ENCODE measurements at regions not wholly inside any gene's neighbourhood (a gene's known extent, or its start where the extent isn't known, plus 50 kb on each side); places are given as distances from the start of the nearest gene placed in this dataset.
"Not testable (repeated sequence)": the region's sequence is repeated elsewhere in the genome, so short reads cannot be mapped to it uniquely, and the experiment has no call there.

GRCh38 chr6:155629652-155630051, 174.0 kb upstream of the NOX3 start:
- Histone ChIP-seq H3K4me3 (no peak overlapping the region), H3K27ac (no peak overlapping the region), H3K27me3 (no peaks in the 10 kb centered on the region), H3K4me1 (no peaks in the 10 kb centered on the region), H3K36me3 (replicated peaks in 1 of 2; ENCODE audit: insufficient read depth in 1 of 2, low read depth in 2 of 2) (no peaks in the 10 kb centered on the region), H3K9me3 (no peaks in the 10 kb centered on the region)
- WGBS, 2 donors = 53 to 62% methylated on average over 6 of the region's 6 CpGs
- DNase-seq (no peak), ATAC-seq (no peak)
- intact Hi-C loops (cut with DNase I) = no loop called here
- TF ChIP-seq, protein P1, sequence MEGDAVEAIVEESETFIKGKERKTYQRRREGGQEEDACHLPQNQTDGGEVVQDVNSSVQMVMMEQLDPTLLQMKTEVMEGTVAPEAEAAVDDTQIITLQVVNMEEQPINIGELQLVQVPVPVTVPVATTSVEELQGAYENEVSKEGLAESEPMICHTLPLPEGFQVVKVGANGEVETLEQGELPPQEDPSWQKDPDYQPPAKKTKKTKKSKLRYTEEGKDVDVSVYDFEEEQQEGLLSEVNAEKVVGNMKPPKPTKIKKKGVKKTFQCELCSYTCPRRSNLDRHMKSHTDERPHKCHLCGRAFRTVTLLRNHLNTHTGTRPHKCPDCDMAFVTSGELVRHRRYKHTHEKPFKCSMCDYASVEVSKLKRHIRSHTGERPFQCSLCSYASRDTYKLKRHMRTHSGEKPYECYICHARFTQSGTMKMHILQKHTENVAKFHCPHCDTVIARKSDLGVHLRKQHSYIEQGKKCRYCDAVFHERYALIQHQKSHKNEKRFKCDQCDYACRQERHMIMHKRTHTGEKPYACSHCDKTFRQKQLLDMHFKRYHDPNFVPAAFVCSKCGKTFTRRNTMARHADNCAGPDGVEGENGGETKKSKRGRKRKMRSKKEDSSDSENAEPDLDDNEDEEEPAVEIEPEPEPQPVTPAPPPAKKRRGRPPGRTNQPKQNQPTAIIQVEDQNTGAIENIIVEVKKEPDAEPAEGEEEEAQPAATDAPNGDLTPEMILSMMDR (IDR thresholded peaks at IDR 0.05) = no peak
- TF ChIP-seq POLR2A (IDR thresholded peaks at IDR 0.05) = no peak

DNA sequence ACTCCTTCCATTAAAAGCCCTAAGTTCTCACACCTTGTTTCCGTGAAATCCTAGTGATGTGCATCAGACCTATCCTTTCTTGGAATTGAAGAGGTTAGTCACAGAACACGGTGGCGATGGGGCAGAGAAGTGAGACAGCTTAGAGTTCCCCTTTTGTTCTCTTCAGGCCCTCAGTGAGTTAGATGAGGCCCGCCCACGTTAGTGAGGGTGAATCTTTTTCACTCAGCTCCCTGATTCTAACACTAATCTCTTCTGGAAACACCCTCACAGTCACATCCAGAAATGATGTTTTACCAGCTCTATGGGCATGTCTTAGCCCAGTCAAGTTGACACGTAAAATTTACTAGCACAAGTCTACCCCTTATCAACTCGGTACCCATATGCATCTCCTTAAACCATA, 172.7 kb upstream of the NOX3 start:
- ATAC-seq (no peak), DNase-seq (no peak)
- Histone ChIP-seq H3K4me1 (no peaks in the 10 kb centered on the region), H3K4me3 (no peak overlapping the region), H3K27me3 (no peaks in the 10 kb centered on the region), H3K27ac (no peak overlapping the region), H3K36me3 (replicated peaks in 1 of 2; ENCODE audit: insufficient read depth in 1 of 2, low read depth in 2 of 2) (no peaks in the 10 kb centered on the region), H3K9me3 (no peaks in the 10 kb centered on the region)
- intact Hi-C loops (cut with DNase I) = no loop called here
- WGBS, 2 donors = 66 to 75% methylated on average over 7 of the region's 7 CpGs
- TF ChIP-seq, protein P1 (IDR thresholded peaks at IDR 0.05) = no peak
- no peak for TF ChIP-seq POLR2A (IDR thresholded peaks at IDR 0.05)

DNA sequence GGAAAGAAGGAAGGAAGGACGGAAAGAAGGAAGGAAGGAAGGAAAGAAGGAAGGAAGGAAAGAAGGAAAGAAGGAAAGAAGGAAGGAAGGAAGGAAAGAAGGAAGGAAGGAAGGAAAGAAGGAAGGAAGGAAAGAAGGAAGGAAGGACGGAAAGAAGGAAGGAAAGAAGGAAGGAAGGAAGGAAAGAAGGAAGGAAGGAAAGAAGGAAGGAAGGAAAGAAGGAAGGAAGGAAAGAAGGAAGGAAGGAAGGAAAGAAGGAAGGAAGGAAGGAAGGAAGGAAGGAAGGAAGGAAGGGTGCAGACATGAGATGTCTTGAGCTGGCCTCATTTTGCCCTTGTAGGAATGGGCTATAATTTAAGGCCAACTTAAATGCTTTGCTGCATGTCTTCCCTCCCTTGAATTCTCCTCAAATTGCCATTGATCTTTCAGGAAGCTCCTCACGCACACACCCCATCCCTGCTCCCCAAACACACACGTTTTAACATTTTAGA, 172.1 kb upstream of the NOX3 start:
- H3K9me3 ChIP-seq; ATAC-seq; H3K27me3 ChIP-seq; H3K4me3 ChIP-seq; H3K4me1 ChIP-seq; DNase-seq; intact Hi-C loops (cut with DNase I); H3K27ac ChIP-seq; H3K36me3 ChIP-seq (replicated peaks in 1 of 2; ENCODE audit: insufficient read depth in 1 of 2, low read depth in 2 of 2): not testable (repeated sequence)
- 58 to 68% methylated on average over 4 of the region's 4 CpGs for WGBS, 2 donors

DNA sequence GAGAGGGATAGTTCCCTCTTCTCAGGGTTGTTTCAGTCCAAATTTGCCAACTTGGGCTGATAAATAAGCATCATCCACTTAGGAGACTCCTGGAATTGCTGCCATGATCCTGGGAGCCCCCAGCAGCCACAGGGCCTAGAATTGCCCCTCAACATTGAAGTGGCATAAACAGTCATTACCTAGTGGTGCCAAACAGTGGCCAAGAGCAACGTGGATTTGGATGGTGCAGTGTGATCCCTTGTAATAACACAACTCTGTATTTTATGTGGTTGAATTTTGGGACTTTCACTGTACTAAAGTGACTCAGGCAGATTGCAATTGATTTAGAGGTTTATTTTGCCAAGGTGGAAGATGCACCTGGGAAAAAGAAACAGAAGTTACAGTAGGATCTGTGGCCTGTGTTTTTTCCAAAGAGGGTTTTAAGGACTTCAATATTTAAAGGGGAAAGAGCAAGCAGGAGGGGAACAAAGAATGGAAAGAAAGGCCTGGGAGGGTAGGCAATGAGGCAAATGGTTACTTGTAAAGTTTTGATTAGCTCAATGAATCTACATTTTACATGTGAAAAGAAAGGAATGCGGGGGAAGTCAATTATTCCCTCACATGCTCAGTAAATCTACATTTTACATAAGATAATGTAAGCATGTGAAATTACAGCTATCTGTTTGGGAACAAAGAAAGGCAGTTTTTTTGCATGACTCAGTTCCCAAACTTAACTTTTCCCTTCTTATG, 168.0 kb upstream of the NOX3 start:
- 47 to 58% methylated on average over 2 of the region's 2 CpGs for WGBS, 2 donors
- Histone ChIP-seq H3K4me3 (no peak overlapping the region), H3K36me3 (replicated peaks in 1 of 2; ENCODE audit: insufficient read depth in 1 of 2, low read depth in 2 of 2) (no peaks in the 10 kb centered on the region), H3K27me3 (no peaks in the 10 kb centered on the region), H3K27ac (no peak overlapping the region), H3K9me3 (no peaks in the 10 kb centered on the region), H3K4me1 (no peaks in the 10 kb centered on the region)
- intact Hi-C loops (cut with DNase I) = no loop called here
- DNase-seq (no peak), ATAC-seq (no peak)
- no peak for TF ChIP-seq POLR2A (IDR thresholded peaks at IDR 0.05)
- TF ChIP-seq, protein P1 (IDR thresholded peaks at IDR 0.05) = no peak

DNA sequence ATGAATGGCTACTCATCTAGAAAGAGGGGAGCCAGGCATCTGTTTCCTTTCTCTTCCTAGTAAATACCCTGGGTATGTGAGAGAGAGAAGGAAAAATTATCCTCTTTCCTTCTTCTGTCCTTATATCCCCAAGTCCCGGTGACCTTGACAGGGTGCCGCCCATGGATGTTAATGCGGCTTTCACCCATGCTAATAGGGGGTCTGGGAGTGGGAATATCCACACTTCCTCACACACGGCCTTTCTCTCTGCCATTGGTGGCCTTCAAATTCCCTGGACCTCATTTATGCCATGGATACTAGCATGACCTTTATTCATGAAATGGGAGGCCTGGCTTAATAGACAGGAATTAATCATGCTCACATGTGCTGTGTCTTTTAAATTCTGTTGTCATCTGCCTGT, 159.0 kb upstream of the NOX3 start:
- Histone ChIP-seq H3K4me1 (no peaks in the 10 kb centered on the region), H3K36me3 (replicated peaks in 1 of 2; ENCODE audit: insufficient read depth in 1 of 2, low read depth in 2 of 2) (no peaks in the 10 kb centered on the region), H3K27ac (no peak overlapping the region), H3K27me3 (no peaks in the 10 kb centered on the region), H3K9me3 (peaks cover 0 to 25% (median 0%) of the 10 kb centered on the region in 3 donors), H3K4me3 (no peak overlapping the region)
- ATAC-seq (no peak), DNase-seq (no peak)
- 67 to 72% methylated on average over 4 of the region's 4 CpGs for WGBS, 2 donors
- no peak for TF ChIP-seq POLR2A (IDR thresholded peaks at IDR 0.05)
- TF ChIP-seq, protein P1 (IDR thresholded peaks at IDR 0.05) = no peak
- intact Hi-C loops (cut with DNase I) = no loop called here

Data from body of pancreas (tissue), 4 donors.